Inflammatory macrophage treated with lipopolysaccharide for 1 hour (primary cell): ENCODE measurements at regions not wholly inside any gene's neighbourhood (a gene's known extent, or its start where the extent isn't known, plus 50 kb on each side); places are given as distances from the start of the nearest gene placed in this dataset.
A peak's percentile ranks its signal among the peaks of the same experiment; 100 is the strongest.
"Not testable (repeated sequence)": the region's sequence is repeated elsewhere in the genome, so short reads cannot be mapped to it uniquely, and the experiment has no call there.

Experiments used
- DNase-seq, 2 donors: peaks; one replicate each; pipeline ENCODE4 v3.0.0-alpha.2; 2020 to 2022

DNA sequence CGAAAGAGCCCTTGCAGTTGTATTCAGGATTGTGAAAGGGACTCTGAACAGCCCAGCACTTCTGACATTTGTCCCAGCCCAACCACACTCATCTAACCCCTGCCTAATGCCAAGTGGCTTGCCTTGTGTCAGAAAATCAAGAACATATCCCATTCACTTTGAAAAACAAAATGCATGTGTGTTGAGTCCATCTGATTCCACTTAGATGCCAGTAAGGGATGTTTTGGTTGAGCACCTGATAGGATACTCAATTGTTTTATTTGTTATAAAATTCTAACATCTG is 776.8 kb downstream of the BCL11A start:
- no peak for DNase-seq

DNA sequence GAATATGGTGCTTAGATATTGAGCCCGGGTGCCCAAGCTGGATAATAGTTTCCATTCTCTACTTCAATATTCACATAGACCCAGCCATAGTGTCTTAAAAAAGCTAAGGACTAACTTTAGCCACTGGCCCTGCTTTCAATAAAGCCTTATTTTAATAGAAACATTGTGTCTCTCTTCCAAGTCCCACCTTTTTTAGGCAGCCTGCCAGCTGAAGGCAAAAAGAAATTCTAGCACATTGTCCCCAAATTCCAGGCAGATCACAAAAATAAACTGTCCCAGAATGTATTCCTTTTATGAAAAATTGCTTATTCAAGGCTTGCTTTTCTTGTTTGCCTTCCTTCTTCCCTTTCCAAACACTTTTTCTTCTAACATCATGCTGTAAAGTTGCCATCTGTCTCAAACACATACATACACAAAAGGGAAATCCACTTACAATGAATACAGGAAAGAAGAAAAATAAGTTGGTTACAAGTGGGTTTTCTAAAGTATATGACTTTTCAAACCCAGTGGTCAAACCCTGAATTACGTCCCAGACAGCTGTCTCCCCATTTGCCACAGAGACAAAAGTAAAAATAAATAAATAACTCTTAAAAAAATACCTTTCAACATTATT is 778.5 kb downstream of the BCL11A start:
- no peak for DNase-seq

DNA sequence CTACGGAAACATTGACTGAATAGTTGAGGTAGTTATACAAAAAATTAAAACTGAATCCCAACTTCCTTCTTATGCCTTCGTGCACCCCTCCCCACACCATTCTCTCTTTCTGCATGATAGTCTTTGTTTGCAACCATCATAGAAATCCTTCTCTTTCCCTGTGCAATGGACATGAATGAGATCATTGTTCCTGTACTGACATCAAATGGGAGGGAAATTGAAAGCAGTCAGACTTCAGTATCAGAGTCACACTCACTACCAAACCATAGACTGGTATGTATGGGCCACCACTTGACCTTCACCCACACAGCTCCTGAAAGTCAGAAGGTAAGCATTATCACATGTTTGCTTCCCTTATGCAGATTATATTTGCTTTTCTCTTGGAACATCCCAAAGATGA is 782.8 kb downstream of the BCL11A start:
- no peak for DNase-seq

DNA sequence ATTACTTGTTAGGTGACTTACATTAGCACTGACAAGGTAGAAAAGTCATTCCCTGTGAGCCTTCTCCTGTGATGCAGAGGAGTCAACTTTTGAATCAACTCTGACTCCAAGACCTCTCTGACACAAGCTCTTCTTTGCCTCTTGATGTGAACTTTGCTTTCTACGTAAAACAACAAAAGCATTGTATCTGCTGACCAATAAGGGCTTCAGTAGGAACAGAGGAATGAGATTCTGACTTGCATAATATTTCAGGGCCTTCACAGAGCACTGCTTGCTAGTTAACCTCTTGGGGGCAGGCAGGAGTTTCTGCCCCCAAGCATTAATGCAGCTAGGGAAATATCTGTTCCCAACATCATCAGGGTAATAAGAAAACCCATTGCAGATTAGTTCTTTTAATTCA is 791.5 kb downstream of the BCL11A start:
- no peak for DNase-seq

DNA sequence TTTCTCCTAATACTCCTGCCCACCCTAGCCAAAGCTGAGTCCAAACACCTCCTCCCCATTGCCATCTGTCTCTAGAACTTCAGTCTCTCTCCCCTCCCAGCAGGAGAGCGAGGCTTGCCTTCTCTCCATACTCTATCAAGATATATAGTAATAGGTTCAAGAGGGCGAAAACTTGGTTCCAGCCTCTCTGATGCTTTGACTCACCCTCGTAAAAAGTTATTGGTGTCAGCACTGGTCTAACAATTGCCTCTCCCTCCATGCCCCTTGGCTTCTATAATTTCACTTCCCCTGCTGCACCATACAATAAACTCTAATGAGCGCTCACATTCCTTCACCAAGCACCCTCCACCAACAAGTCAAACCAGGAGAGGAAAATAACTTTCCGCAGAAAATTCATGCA is 797.3 kb downstream of the BCL11A start:
- no peak for DNase-seq

DNA sequence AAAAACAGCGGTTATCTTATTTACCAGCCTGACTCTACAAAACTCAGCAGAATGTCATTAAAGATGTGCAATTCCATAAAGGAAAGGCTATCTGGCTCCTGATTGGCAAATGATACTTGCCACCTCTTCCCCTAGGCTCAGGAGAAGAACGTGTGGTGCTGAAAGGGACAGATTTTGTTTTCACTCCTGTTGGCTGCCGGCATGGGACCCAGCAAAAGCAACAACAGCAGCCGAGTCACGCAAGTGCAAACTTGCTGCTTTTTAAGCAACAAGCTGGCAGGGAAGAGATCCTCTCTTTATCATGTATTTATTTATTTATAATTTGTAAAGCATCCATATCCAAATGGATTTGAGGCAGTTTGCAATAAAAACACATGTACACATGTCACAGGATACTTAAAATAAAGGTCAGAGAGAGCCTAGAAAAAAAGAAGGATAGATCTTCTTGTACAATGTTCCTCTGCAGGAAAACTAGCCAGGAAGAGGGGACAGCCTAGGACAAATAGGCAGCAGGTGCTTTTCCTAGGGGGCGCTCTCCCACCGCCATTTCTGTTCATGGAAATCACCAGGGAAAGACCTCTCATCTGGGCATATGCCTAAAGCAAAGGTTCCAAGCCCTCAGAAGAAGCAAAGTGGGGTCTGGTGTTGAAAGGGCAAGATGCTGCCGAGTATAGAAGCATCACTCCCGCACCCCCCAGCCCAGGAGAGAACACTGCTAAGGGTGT is 799.3 kb downstream of the BCL11A start:
- no peak for DNase-seq

DNA sequence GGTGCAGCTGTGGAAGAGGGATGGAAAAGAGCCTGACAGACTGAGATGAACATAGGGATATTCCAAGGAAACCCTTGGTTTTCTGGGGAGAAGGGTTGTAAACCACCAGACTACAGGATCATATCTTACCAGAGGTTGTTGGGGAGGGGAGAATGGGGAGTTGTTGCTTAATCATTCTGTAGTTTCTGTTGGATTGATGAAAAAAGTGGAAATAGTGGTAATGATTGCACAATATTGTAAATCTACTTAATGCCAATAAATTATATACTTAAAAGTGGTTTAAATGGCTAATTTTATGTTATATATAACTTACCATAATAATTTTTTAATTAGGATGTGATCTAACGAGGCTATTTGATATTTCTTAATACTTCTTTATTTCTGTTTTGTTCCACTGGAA is 800.9 kb downstream of the BCL11A start:
- peak in 1 of 2 donors; percentile 17 for DNase-seq

DNA sequence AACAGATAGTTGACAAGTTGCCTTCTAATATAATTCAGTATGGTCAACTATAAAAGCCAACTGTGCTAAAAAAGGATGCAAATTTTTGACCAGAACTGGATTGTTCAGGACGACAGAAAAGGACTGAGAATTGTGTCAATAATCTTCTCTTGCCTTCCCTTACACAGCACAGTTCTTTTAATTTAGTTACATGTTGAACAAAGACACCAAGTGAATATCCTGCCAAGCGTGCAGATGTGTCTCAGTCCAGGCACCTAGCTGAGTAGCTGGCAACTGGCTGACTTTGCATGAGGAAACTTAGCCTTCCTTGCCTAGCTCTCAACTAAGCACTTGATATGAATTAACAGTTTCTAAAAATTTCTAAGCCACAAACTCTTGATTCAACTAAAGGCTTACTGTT is 801.4 kb downstream of the BCL11A start:
- no peak for DNase-seq

DNA sequence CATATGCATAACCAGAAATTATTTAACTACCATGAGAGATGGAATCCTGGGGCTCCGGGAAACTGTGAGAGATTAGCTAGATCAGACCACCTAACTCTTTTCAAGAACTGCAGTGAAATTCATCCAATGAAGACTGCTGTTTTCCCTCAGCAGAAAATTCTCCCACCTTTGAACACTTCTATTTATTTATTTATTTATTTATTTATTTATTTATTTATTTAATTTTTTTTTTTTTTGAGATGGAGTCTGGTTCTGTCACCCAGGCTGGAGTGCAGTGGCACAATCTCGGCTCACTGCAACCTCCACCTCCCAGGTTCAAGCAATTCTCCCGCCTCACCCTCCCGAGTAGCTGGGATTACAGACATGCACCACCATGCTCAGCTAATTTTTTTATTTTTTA is 802.2 kb downstream of the BCL11A start:
- not testable (repeated sequence) for DNase-seq

DNA sequence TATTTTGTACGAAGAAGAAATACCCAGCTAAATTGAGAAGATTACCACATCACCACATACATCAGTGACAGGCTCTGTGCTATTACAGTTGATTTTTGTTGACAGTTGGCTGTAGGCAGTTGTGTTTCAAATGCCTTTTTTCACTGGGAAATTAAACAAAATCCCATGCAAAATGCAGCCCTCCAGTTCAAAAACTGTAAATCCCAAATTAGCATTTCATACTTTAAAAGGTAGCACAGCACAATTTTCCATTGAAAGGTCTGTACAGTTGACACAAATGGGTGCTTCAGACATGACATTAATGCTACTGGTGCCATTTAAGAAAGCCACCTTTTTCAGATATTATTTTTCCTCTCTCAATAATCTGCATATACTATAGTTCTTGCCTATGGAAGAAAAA is 807.2 kb downstream of the BCL11A start:
- no peak for DNase-seq

DNA sequence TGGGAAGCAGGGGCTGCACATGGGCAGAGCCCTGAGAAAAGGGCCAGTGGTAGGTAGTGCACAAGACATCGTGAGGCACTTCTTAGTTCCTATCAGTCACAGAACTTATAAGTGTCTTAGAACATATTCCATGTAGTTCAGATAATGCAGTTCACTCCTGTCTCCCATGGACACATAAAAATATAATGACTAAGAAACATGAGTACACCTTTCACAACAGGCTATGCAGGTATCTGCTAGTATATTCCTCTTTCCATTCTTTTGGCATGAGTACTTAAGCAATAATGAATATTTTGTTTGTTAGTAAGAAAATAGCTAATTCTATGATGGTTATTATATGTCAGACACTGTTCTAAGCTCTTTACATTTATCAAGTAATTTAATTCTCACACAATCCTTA is 808.4 kb downstream of the BCL11A start:
- no peak for DNase-seq

DNA sequence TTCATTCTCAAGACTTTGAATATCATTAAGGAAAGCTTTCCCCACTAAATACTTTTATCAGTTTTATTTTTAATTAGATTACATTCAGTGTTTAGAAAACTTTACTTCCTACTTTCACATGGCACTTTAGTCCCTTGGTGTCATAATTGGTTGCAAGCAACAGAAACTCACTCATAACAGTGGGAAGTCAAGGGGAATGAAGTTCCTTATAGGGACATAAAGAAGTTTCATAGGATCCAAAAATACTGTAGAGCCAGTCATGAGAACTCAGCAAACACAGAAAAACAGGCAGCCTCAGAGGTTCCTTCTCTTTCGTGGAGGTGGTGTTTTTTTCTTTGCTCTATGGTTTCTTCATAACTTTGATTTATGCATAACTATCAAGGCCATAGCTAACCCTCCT is 809.0 kb downstream of the BCL11A start:
- peak; percentile 46 to 71 for DNase-seq

DNA sequence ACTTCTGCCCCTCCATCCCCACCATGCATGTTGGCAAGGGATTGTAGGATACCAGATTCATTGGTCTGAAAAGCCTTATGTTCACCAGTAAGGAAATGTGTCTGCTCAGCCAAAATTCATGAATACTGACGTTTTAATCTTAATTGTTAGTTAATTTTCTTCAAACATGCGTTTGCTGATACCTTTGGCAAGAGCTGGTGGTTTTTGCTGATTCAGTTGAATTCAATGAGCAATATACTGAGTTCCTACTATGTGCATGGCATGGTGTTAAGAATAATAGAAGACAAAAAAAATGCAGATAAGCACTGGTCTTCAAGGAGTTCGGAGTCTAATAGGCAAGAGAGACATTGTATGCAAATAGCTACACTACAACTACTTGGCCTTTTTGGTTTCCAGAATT is 811.6 kb downstream of the BCL11A start:
- no peak for DNase-seq

DNA sequence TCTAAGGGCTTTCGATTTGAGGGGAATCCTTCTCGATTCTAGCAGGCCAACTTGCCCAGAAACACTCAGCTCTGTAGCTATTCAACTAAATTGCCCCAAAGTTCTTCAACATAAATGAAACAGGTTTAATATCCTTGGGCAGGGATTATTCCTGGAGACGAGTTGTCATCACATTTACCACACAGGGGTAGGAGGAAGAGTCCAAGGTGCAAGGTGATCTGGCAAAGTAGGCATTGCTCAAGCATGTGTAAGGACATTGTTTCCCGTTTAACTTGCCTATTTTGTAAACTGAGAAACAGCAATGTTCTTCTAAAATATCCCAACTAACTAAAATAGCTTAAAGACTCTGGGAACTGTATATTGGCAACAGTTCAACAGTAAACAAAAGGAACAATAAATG is 814.3 kb downstream of the BCL11A start:
- no peak for DNase-seq

DNA sequence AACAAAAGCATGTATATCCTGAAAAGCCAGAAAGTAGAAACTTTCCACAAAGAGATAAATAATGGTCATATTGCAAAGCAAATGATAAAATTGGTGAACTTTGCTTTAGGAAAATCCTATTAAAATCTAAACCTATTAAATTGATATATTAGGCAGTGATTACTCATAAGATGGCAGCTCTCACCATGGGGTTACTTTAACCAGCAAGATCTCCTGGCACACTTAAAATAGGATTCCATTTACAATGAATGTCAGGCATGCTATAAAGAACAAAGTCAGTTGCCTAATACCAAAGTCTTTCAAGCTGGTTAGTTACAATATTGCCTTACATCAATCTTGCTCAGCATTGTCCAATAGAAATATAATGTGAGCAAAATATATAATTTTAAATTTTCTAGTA is 816.2 kb downstream of the BCL11A start:
- DNase-seq = no peak

DNA sequence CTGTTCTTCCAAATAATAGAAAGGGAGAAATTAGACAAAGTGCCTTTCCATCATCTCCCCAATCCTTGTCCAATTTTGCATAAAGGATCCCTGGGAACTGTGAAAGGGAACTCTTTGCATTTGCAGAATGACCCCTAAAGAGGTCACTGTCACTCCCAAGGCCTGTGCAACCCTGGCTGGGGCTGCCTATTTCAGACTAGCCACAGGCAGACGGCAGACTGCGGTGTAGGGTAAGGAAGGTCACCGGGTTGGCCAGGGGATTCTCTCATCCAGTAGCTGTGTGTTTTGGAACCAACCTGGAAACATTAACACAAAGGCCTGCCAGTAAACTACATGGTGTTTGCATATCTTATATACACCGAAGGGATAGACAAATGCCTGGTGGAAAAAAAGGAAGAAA is 818.7 kb downstream of the BCL11A start:
- no peak for DNase-seq

DNA sequence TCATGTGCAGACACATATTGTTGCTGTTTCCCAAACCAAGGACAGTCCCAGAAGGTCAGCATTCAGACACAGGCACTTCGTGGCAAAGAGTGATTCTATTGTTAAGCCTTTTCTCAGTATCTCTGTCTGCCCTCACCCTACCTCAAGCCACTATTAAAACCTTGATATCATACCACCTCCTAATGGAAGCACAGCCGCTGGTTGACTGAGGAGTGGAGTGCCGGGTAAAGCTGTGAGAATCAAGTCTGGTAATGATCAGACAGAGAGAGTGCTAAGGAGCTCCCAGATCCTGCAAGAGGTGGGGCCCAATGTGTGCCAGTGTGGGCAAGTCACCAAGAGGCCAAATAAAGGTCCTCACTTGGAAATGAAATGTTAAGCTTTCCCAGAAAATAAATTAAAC is 819.5 kb downstream of the BCL11A start:
- no peak for DNase-seq

DNA sequence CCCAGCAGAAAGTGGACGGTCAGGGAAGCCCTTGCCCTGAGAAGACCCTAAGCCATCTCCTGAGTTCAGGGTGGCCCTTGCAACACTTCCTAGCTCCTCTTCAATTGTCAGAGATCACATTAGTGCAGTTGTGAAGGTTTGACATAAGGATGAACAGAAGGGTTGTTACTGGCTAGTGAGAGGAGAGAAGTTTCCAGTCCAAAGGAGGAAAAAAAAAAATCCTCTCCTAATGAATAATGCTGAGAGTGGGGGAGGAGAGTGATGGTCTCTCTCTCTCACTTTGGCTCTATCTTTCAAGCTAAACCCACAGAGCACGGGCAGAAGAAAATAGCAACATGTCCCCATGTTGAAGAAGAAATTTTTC is 819.9 kb downstream of the BCL11A start:
- DNase-seq = no peak

DNA sequence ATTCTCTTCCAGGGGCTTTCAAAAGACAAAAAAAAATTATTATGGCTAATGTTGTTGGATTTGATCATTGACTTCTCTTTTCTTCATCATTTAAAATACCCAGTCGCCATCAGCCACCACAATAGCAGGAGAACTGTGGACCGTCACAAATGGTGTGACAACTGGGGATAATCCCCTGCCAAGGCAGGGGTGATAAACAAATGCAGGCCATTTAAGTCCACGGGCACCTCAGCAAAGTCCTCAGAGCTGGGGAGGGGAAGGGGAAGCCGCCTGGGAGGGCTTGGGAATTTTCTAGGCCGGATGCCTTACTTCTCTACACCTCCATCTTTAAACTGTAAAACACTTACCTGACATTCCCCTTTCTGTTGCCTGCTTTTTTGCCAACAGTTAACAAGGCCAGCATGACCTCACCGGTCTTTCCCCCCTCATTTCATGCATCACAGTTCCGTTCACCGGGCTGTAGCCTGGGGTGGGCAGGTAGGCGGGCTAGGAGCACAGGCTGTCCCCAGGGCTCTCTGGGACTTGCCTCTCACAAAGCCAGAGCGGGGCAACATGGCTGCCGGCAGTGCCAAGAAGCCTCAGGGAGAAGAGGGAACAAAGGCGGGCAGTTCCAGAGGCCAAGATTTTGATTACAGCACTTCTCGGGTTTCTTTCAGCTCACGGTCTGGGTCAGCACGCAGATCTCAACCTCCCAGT is 820.4 kb downstream of the BCL11A start:
- DNase-seq = no peak

DNA sequence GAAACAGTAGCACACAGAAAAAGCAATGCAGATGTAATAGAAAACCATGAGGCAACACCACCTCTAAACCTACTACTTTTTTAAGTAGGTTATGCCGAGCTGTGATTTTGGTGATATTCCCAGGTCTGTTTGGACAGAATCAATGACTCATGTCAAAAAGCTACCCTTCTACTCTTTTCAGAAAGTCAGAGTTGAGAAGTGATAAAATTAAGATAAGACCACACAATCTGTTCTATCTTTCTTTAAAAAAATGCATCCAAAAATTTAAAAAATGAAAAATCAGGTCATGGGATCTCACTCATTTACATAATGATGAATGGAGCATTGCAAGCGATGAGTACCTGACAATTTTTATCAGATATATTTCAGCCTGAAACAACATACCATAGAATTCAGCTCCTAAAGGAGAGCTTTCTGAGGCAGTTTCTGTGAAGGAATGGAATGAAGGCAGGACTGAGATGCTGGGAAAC is 826.3 kb downstream of the BCL11A start:
- no peak for DNase-seq

DNA sequence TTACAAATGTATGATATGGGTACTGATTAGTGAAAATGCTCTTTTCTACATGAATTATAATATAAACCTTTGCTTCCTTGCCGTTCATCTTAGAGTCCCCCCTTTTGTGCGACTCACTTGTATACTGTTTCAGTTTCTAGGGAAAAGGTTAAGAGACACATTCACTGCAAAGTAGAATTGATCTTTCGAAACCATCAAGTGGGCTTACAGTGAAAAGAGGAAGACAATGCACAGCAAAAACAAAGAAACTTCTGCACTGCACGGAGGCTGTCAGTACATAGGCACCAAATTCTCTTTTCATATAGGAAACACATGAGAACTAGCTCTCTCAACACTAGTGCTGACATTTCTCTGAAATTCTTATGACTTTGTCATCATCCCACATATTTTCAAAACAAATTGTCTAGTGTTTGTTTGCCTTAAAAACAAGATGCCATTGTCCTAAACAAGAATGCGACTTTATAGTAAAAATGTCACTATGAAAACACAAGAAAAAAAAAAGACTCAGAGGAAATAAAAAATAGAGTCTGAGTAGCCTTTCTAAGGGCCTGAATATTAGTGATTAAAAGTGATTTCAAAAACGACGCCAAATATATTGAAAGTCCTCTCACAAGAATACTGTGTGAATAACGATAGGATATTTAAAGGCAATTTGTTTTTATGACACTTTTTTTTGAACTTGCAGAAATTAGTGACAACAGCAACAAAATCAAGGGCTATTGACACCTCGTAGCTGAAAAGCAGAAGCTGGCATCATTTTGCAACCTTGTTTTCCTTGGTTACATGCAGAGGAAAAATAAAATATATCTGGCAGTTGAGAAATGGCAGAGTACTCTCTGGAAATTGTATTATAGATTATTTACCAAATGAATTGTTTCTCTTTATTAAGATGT is 827.0 kb downstream of the BCL11A start:
- peak; percentile 52 to 69 for DNase-seq

DNA sequence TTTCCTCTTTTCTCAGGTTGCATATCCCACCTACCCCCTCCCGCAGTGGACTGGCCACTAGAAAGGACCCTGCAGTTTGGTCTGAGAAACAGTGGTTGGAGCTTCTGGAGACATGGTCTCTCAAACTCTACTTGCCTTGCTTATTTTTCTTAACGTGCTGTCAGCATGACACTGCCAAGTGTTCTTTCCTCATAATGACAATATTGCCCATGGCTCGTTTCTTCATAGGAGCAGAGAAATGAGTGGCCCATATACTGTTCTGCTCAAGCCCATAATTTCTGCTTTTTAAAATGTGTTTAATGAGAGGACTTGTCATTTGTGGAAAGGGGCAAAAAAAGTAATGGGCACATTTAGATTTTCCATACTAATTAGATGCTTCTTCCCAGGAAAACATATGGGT is 828.7 kb downstream of the BCL11A start:
- peak in 1 of 2 donors; percentile 26 for DNase-seq

DNA sequence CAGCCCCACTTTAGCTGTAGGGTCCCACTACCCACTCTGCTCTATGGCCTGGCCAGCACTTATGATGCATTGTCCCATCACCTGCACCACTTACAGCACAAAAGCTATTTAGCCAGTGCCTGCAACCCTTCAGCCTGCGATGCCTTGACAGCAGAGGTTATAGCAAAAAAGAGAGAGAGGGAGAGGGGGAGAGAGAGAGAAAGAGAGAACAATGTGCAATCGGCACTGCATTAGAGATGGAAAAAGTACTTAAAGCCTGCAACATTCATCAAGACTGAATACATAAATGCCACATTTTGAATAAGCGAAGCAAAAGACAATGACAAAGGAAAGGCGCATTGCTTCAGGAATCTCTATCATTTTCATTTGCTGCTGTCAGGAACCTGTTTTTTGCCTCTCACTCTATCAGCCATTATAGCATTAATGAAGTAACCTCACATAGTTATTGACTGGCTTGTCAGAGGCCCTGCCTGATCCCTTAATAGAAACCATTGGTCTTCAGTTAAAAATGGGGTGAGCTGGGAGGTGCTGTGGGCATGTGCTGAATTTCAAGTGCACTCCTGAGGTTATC is 833.1 kb downstream of the BCL11A start:
- no peak for DNase-seq
